ENCODE measurements at regions not wholly inside any gene's neighbourhood (a gene's known extent, or its start where the extent isn't known, plus 50 kb on each side); places are given as distances from the start of the nearest gene placed in this dataset.

DNA sequence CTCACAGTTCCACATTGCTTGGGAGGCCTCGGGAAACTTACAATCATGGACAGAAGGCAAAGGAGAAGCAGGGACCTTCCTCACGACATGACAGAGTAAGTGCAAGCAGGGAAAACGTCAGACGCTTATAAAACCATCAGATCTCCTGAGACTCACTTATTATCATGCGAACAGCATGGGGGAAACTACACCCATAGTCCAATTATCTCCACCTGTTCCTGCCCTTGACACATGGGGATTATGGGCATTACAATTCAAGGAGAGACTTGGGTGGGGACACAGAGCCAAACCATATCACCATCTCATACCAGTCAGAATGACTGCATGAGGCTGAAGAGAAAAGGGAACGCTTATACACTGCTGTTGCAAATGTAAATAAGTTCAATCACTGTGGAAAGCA is 1066.9 kb upstream of the PCDH7 start:
- Histone ChIP-seq H3K4me2 (ENCODE audit: insufficient read depth, low read length) (no peak overlapping the region), H4K20me1 (replicated peaks; ENCODE audit: control insufficient read depth, extremely low read depth, insufficient read depth, low read length) (no peaks in the 10 kb centered on the region), H3K4me1 (ENCODE audit: control insufficient read depth, extremely low read depth, insufficient read depth, low read length) (no peaks in the 10 kb centered on the region), H3K4me3 (replicated peaks in 1 of 3; ENCODE audit: insufficient read depth in 1 of 3, low read depth in 1 of 3, low read length in 3 of 3) (no peak overlapping the region), H3K79me2 (ENCODE audit: control insufficient read depth, insufficient read depth, low read length) (no peaks in the 10 kb centered on the region), H3K9me1 (replicated peaks; ENCODE audit: control insufficient read depth, extremely low read depth, insufficient read depth, low read length) (no peaks in the 10 kb centered on the region), H2AFZ (ENCODE audit: low read depth, low read length) (no peak overlapping the region), H3K27ac (ENCODE audit: insufficient read depth, low read depth, low read length) (no peak overlapping the region), H3K27me3 (ENCODE audit: control insufficient read depth in 2 of 2, insufficient read depth in 2 of 2, low read length in 2 of 2) (no peaks in the 10 kb centered on the region), H3K9me3 (replicated peaks; ENCODE audit: control insufficient read depth, insufficient read depth, low read length) (no peaks in the 10 kb centered on the region), H3K36me3 (ENCODE audit: control insufficient read depth in 2 of 2, extremely low read depth in 1 of 2, insufficient read depth in 2 of 2, low read length in 2 of 2) (no peaks in the 10 kb centered on the region), H3K9ac (replicated peaks; ENCODE audit: extremely low read depth, insufficient read depth, low read length) (no peak overlapping the region)
- dilution Hi-C loops (cut with MboI; ENCODE audit: extremely low pct_ligation_motif_present, low sequenced_read_pairs), result no loop called here
- BruUV-seq (replicated peaks), result no TSS peak
- DNase-seq (ENCODE audit: low read depth, low spot score), result no peak
- CTCF ChIA-PET, result no interaction called here
- TF ChIP-seq MAX (IDR thresholded peaks at IDR 0.05; ENCODE audit: insufficient read depth, insufficient read length), result no peak
- no peak for TF ChIP-seq EZH2 (IDR thresholded peaks at IDR 0.05; ENCODE audit: borderline replicate concordance, low read depth, low read length, severe bottlenecking)
- no peak for TF ChIP-seq MYC (IDR thresholded peaks at IDR 0.05; ENCODE audit: low read depth, low read length)
- no peak for TF ChIP-seq POLR2A (IDR thresholded peaks at IDR 0.05; ENCODE audit: low read depth, low read length)
- TF ChIP-seq, protein P1, sequence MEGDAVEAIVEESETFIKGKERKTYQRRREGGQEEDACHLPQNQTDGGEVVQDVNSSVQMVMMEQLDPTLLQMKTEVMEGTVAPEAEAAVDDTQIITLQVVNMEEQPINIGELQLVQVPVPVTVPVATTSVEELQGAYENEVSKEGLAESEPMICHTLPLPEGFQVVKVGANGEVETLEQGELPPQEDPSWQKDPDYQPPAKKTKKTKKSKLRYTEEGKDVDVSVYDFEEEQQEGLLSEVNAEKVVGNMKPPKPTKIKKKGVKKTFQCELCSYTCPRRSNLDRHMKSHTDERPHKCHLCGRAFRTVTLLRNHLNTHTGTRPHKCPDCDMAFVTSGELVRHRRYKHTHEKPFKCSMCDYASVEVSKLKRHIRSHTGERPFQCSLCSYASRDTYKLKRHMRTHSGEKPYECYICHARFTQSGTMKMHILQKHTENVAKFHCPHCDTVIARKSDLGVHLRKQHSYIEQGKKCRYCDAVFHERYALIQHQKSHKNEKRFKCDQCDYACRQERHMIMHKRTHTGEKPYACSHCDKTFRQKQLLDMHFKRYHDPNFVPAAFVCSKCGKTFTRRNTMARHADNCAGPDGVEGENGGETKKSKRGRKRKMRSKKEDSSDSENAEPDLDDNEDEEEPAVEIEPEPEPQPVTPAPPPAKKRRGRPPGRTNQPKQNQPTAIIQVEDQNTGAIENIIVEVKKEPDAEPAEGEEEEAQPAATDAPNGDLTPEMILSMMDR (IDR thresholded peaks at IDR 0.05; ENCODE audit: extremely low read depth in 1 of 2, insufficient read depth in 1 of 2, low read depth in 1 of 2, low read length in 2 of 2), result no peak
- TF ChIP-seq GATA2 (IDR thresholded peaks at IDR 0.05; ENCODE audit: insufficient read depth, insufficient read length, low read depth, low read length), result no peak
- no peak for TF ChIP-seq FOS (IDR thresholded peaks at IDR 0.05; ENCODE audit: borderline replicate concordance, insufficient read depth, low read length)
- TF ChIP-seq JUN (IDR thresholded peaks at IDR 0.05; ENCODE audit: borderline replicate concordance, insufficient read depth, insufficient read length, low read depth), result no peak
- POLR2A ChIA-PET, result no interaction called here
- FAIRE-seq, result no peak
- intact Hi-C loops (cut with micrococcal nuclease), result no loop called here

All from endothelial cell of umbilical vein (primary cell).